Adrenal gland (tissue), 5 donors: ENCODE measurements at regions not wholly inside any gene's neighbourhood (a gene's known extent, or its start where the extent isn't known, plus 50 kb on each side); places are given as distances from the start of the nearest gene placed in this dataset.

Source experiments
- POLR2A ChIP-seq, 2 donors: fragments of 450-650 bp; IDR thresholded peaks; one replicate each; pipeline ENCODE4 v1.6.1; 2017; ENCODE audit warnings: antibody characterized with exemption in 2 of 2, mild to moderate bottlenecking in 2 of 2, moderate library complexity in 1 of 2
- TF ChIP-seq, protein P1 (sequence below), 6 experiments: fragments of 450-650 bp in 4 of 6; fragments of 200-600 bp in 2 of 6; sonication (generic) in 1 of 6; IDR thresholded peaks; 1 replicate in 5 of 6; 2 replicates in 1 of 6; pipeline versions ENCODE4 v1.5.1 to v1.8.0; 2016 to 2021; ENCODE audit warnings: antibody characterized with exemption in 6 of 6, mild to moderate bottlenecking in 2 of 6, moderate library complexity in 1 of 6
- donor health status: DM: no; HTN: no; CAD: no.

DNA sequence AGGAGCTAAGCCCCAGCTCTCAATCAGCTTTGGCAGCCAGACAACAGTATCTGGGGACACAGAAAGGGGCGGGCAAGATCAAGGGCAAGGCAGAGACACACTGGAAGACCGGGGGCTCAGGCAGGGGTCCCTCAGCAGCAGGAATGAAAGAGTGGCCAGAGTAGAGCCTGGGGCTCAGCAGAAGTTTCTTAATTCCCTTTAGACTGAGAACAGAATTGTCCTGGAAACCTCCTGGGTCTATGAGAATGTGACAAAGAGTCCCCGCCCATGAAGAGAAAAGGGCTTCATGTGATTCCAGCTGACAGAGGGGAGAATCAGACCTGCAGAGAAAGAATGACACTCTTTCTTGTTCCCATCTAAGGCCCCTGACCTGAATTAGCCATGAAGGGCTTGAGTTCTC is 95.2 kb upstream of the CTNNB1 start:
- TF ChIP-seq, protein P1, sequence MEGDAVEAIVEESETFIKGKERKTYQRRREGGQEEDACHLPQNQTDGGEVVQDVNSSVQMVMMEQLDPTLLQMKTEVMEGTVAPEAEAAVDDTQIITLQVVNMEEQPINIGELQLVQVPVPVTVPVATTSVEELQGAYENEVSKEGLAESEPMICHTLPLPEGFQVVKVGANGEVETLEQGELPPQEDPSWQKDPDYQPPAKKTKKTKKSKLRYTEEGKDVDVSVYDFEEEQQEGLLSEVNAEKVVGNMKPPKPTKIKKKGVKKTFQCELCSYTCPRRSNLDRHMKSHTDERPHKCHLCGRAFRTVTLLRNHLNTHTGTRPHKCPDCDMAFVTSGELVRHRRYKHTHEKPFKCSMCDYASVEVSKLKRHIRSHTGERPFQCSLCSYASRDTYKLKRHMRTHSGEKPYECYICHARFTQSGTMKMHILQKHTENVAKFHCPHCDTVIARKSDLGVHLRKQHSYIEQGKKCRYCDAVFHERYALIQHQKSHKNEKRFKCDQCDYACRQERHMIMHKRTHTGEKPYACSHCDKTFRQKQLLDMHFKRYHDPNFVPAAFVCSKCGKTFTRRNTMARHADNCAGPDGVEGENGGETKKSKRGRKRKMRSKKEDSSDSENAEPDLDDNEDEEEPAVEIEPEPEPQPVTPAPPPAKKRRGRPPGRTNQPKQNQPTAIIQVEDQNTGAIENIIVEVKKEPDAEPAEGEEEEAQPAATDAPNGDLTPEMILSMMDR (IDR thresholded peaks at IDR 0.05): no peak
- no peak for TF ChIP-seq POLR2A (IDR thresholded peaks at IDR 0.05)
